ENCODE measurements at regions not wholly inside any gene's neighbourhood (a gene's known extent, or its start where the extent isn't known, plus 50 kb on each side); places are given as distances from the start of the nearest gene placed in this dataset.
A peak's percentile ranks its signal among the peaks of the same experiment; 100 is the strongest.

DNA sequence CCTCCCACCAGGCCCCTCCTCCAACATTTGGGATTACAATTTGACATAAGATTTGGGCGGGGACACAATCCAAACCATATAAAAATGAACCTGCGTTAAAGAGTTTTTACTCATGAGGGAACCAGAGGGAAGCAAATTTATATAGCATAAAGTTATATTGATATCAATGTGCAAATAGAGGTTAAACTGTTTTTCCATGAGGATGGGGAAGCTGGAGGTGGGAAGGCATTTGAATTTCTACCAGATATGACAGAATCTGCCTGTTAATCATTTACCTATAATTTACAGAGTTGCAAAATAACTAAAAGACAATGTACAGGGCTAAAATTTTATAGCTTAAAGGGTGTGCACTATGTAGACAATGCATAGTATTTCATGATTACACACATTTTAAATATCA lies 322.0 kb upstream of the FKBP1C start:
- H3K9ac ChIP-seq (ENCODE audit: low read length), result no peak overlapping the region
- no CpG with 5 or more reads among the region's 2 CpGs for WGBS (ENCODE audit: extremely low coverage, insufficient coverage, insufficient read length)

GRCh38 chr6:62891065-62891647 lies 320.1 kb upstream of the FKBP1C start:
- Histone ChIP-seq H3K9me3 (ENCODE audit: insufficient read depth, low read depth, low read length) (no peaks in the 10 kb centered on the region), H3K14ac (ENCODE audit: low read length) (no peak overlapping the region), H2BK120ac (ENCODE audit: insufficient read depth, low read length, poor library complexity) (no peak overlapping the region), H2BK12ac (ENCODE audit: low read length) (no peak overlapping the region), H3K27ac (ENCODE audit: low read depth, low read length) (no peak overlapping the region), H3K4me2 (ENCODE audit: low read length) (no peak overlapping the region), H3K4me1 (ENCODE audit: control insufficient read depth in 1 of 2, insufficient read depth in 2 of 2, low read length in 2 of 2) (no peaks in the 10 kb centered on the region), H2AK5ac (ENCODE audit: low read length) (no peak overlapping the region), H2AFZ (ENCODE audit: insufficient read depth, low read length, poor library complexity) (no peak overlapping the region), H4K8ac (ENCODE audit: low read depth, low read length) (no peak overlapping the region), H3K79me1 (ENCODE audit: low read length) (no peaks in the 10 kb centered on the region), H3K23ac (ENCODE audit: low read length) (no peak overlapping the region), H3K18ac (ENCODE audit: low read length) (no peak overlapping the region), H4K12ac (ENCODE audit: low read depth, low read length) (no peak overlapping the region), H3K9ac (ENCODE audit: low read length) (no peak overlapping the region), H3K27me3 (ENCODE audit: insufficient read depth, low read length) (no peaks in the 10 kb centered on the region), H3K79me2 (ENCODE audit: control insufficient read depth, insufficient read depth, low read length, poor library complexity) (no peaks in the 10 kb centered on the region), H3K36me3 (ENCODE audit: control insufficient read depth in 1 of 2, insufficient read depth in 2 of 2, low read length in 2 of 2) (no peaks in the 10 kb centered on the region), H2BK5ac (ENCODE audit: low read depth, low read length, poor library complexity) (no peak overlapping the region), H3K4ac (ENCODE audit: low read depth, low read length) (no peak overlapping the region), H3K4me3 (ENCODE audit: low read depth, low read length) (no peak overlapping the region), H4K91ac (ENCODE audit: low read depth, low read length) (no peak overlapping the region)
- WGBS (ENCODE audit: extremely low coverage, insufficient coverage, insufficient read length), result no CpG with 5 or more reads among the region's 2 CpGs
- DNase-seq, result peak in 1 of 2 donors; percentile 42

More for the DNA sequence above, 322.0 kb upstream of the FKBP1C start:
- Histone ChIP-seq H3K4ac (ENCODE audit: low read depth, low read length) (no peak overlapping the region), H3K4me2 (ENCODE audit: low read length) (no peak overlapping the region), H3K79me2 (ENCODE audit: control insufficient read depth, insufficient read depth, low read length, poor library complexity) (no peaks in the 10 kb centered on the region), H3K23ac (ENCODE audit: low read length) (no peak overlapping the region), H3K36me3 (ENCODE audit: control insufficient read depth in 1 of 2, insufficient read depth in 2 of 2, low read length in 2 of 2) (no peaks in the 10 kb centered on the region), H3K27ac (ENCODE audit: low read depth, low read length) (no peak overlapping the region), H4K91ac (ENCODE audit: low read depth, low read length) (no peak overlapping the region), H2AFZ (ENCODE audit: insufficient read depth, low read length, poor library complexity) (no peak overlapping the region), H2BK120ac (ENCODE audit: insufficient read depth, low read length, poor library complexity) (no peak overlapping the region), H3K27me3 (ENCODE audit: insufficient read depth, low read length) (no peaks in the 10 kb centered on the region), H3K14ac (ENCODE audit: low read length) (no peak overlapping the region), H4K8ac (ENCODE audit: low read depth, low read length) (no peak overlapping the region), H4K12ac (ENCODE audit: low read depth, low read length) (no peak overlapping the region), H2AK5ac (ENCODE audit: low read length) (no peak overlapping the region), H3K18ac (ENCODE audit: low read length) (no peak overlapping the region), H3K4me1 (ENCODE audit: control insufficient read depth in 1 of 2, insufficient read depth in 2 of 2, low read length in 2 of 2) (no peaks in the 10 kb centered on the region), H3K4me3 (ENCODE audit: low read depth, low read length) (no peak overlapping the region), H2BK12ac (ENCODE audit: low read length) (no peak overlapping the region), H3K9me3 (ENCODE audit: insufficient read depth, low read depth, low read length) (no peaks in the 10 kb centered on the region), H3K79me1 (ENCODE audit: low read length) (no peaks in the 10 kb centered on the region), H2BK5ac (ENCODE audit: low read depth, low read length, poor library complexity) (no peak overlapping the region)
- no peak for DNase-seq

GRCh38 chr6:62894114-62894513 lies 317.2 kb upstream of the FKBP1C start:
- H3K4me2 ChIP-seq (ENCODE audit: low read length), result no peak overlapping the region

DNA sequence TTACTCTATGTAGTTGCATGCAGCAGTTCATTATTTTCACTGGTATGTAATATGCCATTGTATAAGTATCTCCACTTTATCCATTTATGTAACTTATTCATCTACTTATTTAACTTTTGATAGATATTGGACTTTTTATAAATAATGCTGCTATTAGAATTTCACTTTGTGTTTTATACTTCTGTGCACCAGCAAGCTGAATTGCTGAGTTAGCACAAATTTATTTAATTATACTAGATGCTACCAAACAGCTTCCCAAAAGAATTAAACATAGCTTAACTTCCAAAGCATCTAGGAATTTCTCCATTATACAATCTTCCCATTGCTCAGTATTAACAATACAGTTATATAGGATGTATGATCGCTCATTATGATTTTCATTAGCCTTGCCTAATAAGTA lies 308.0 kb upstream of the FKBP1C start:
- H3K79me2 ChIP-seq (ENCODE audit: control insufficient read depth, insufficient read depth, low read length, poor library complexity), result no peaks in the 10 kb centered on the region
- no peak for DNase-seq
- WGBS (ENCODE audit: extremely low coverage, insufficient coverage, insufficient read length), result no CpG with 5 or more reads among the region's 1 CpG
- H4K91ac ChIP-seq (ENCODE audit: low read depth, low read length), result no peak overlapping the region
- H4K8ac ChIP-seq (ENCODE audit: low read depth, low read length), result no peak overlapping the region
- H3K4me2 ChIP-seq (ENCODE audit: low read length), result no peak overlapping the region
- no peak overlapping the region for H2BK12ac ChIP-seq (ENCODE audit: low read length)
- no peaks in the 10 kb centered on the region for H3K79me1 ChIP-seq (ENCODE audit: low read length)
- H3K4me3 ChIP-seq (ENCODE audit: low read depth, low read length), result no peak overlapping the region
- H3K27me3 ChIP-seq (ENCODE audit: insufficient read depth, low read length), result no peaks in the 10 kb centered on the region
- H2BK5ac ChIP-seq (ENCODE audit: low read depth, low read length, poor library complexity), result no peak overlapping the region
- no peak overlapping the region for H3K27ac ChIP-seq (ENCODE audit: low read depth, low read length)
- H3K14ac ChIP-seq (ENCODE audit: low read length), result no peak overlapping the region
- no peak overlapping the region for H3K4ac ChIP-seq (ENCODE audit: low read depth, low read length)
- H3K9me3 ChIP-seq (ENCODE audit: insufficient read depth, low read depth, low read length), result no peaks in the 10 kb centered on the region
- H3K4me1 ChIP-seq (ENCODE audit: control insufficient read depth in 1 of 2, insufficient read depth in 2 of 2, low read length in 2 of 2), result peaks cover 2 to 3% of the 10 kb centered on the region in 2 experiments
- H3K9ac ChIP-seq (ENCODE audit: low read length), result no peak overlapping the region
- no peak overlapping the region for H3K18ac ChIP-seq (ENCODE audit: low read length)
- no peak overlapping the region for H4K12ac ChIP-seq (ENCODE audit: low read depth, low read length)
- no peak overlapping the region for H2AFZ ChIP-seq (ENCODE audit: insufficient read depth, low read length, poor library complexity)
- H3K23ac ChIP-seq (ENCODE audit: low read length), result no peak overlapping the region
- H2BK120ac ChIP-seq (ENCODE audit: insufficient read depth, low read length, poor library complexity), result no peak overlapping the region
- H2AK5ac ChIP-seq (ENCODE audit: low read length), result no peak overlapping the region
- no peaks in the 10 kb centered on the region for H3K36me3 ChIP-seq (ENCODE audit: control insufficient read depth in 1 of 2, insufficient read depth in 2 of 2, low read length in 2 of 2)

More at GRCh38 chr6:62894114-62894513, 317.2 kb upstream of the FKBP1C start:
- WGBS (ENCODE audit: extremely low coverage, insufficient coverage, insufficient read length), result no CpG with 5 or more reads among the region's 1 CpG
- no peak overlapping the region for H4K8ac ChIP-seq (ENCODE audit: low read depth, low read length)
- H3K36me3 ChIP-seq (ENCODE audit: control insufficient read depth in 1 of 2, insufficient read depth in 2 of 2, low read length in 2 of 2), result no peaks in the 10 kb centered on the region
- no peak overlapping the region for H3K27ac ChIP-seq (ENCODE audit: low read depth, low read length)
- no peak overlapping the region for H3K18ac ChIP-seq (ENCODE audit: low read length)
- no peak overlapping the region for H2BK5ac ChIP-seq (ENCODE audit: low read depth, low read length, poor library complexity)
- H3K79me2 ChIP-seq (ENCODE audit: control insufficient read depth, insufficient read depth, low read length, poor library complexity), result no peaks in the 10 kb centered on the region
- H2BK12ac ChIP-seq (ENCODE audit: low read length), result no peak overlapping the region
- no peak for DNase-seq
- H3K23ac ChIP-seq (ENCODE audit: low read length), result no peak overlapping the region
- H3K9me3 ChIP-seq (ENCODE audit: insufficient read depth, low read depth, low read length), result no peaks in the 10 kb centered on the region
- H4K91ac ChIP-seq (ENCODE audit: low read depth, low read length), result no peak overlapping the region
- no peak overlapping the region for H4K12ac ChIP-seq (ENCODE audit: low read depth, low read length)
- no peak overlapping the region for H2AFZ ChIP-seq (ENCODE audit: insufficient read depth, low read length, poor library complexity)
- no peaks in the 10 kb centered on the region for H3K4me1 ChIP-seq (ENCODE audit: control insufficient read depth in 1 of 2, insufficient read depth in 2 of 2, low read length in 2 of 2)
- H3K4me3 ChIP-seq (ENCODE audit: low read depth, low read length), result no peak overlapping the region
- H2AK5ac ChIP-seq (ENCODE audit: low read length), result no peak overlapping the region
- no peak overlapping the region for H2BK120ac ChIP-seq (ENCODE audit: insufficient read depth, low read length, poor library complexity)
- H3K27me3 ChIP-seq (ENCODE audit: insufficient read depth, low read length), result no peaks in the 10 kb centered on the region
- no peaks in the 10 kb centered on the region for H3K79me1 ChIP-seq (ENCODE audit: low read length)
- H3K14ac ChIP-seq (ENCODE audit: low read length), result no peak overlapping the region
- H3K4ac ChIP-seq (ENCODE audit: low read depth, low read length), result no peak overlapping the region
- no peak overlapping the region for H3K9ac ChIP-seq (ENCODE audit: low read length)

All from trophoblast cell (in vitro differentiated cells and primary cell).